H1 (cell line): ENCODE measurements at regions not wholly inside any gene's neighbourhood (a gene's known extent, or its start where the extent isn't known, plus 50 kb on each side); places are given as distances from the start of the nearest gene placed in this dataset.

Experiments used
- CHD2 ChIP-seq: IDR thresholded peaks from 2 replicates; pipeline ENCODE4 v1.6.1; 2012; ENCODE audit warnings: low read length, improper control_type of control experiment
- HDAC2 ChIP-seq, 2 experiments: fragments of 300-600 bp in 1 of 2; sonication (generic) in 1 of 2; IDR thresholded peaks; 2 replicates each; pipeline ENCODE4 v1.6.1; 2011 to 2012; ENCODE audit warnings: low read depth in 2 of 2, low read length in 2 of 2, mild to moderate bottlenecking in 2 of 2, moderate library complexity in 2 of 2, borderline replicate concordance in 1 of 2, inconsistent platforms in 1 of 2
- TF ChIP-seq, protein P1 (sequence below): IDR thresholded peaks from 2 replicates; pipeline ENCODE4 v1.6.1; 2012; ENCODE audit warnings: inconsistent platforms

DNA sequence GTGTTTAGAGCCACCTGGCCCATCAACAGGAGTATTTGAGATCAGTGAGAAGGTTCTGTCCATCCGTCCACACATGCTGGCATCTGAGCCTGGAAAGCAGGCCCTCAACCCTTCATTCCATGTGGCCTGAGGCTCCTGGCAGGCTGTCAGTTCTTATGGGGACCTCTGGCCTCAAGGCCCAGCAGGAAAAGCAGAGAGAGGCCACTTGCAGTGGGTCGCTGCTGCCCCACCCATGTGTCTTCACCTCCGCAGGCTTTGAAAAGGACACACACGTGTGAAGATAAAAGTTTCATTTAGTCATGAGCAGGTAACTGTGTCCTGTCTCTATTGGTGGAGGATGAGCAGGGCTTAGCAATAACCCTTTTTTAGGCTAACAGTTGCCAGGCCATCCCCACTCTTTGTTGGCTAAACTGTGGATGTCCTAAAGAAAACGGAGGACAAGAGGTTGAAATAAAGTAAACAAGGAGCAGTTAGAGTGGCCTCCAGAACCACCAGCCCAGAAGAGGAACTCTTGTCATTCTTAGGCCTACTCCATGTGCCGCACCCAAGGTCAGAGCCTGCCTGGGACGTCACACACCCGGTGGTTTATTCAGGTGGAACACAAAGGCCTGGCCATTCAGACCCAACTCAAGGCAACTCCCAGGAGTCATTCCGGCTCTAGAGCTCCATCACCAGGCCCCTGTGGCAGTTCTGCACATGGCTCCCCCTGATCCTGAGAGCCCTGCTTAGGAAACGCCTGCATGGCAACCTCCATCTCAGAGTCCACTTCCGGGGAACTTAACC lies 143.4 kb upstream of the CST7 start (continued):
- no peak for TF ChIP-seq HDAC2 (IDR thresholded peaks at IDR 0.05; ENCODE audit: borderline replicate concordance in 1 of 2, low read depth in 2 of 2, low read length in 2 of 2)
- TF ChIP-seq CHD2, result no peak
- TF ChIP-seq, protein P1, sequence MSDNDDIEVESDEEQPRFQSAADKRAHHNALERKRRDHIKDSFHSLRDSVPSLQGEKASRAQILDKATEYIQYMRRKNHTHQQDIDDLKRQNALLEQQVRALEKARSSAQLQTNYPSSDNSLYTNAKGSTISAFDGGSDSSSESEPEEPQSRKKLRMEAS, result no peak
